HepG2 (cell line): ENCODE measurements at regions not wholly inside any gene's neighbourhood (a gene's known extent, or its start where the extent isn't known, plus 50 kb on each side); places are given as distances from the start of the nearest gene placed in this dataset.

Experiments
- AHDC1 ChIP-seq: sonication (generic); formaldehyde crosslinking; IDR thresholded peaks from 2 replicates; pipeline ENCODE4 v1.5.1; 2020; ENCODE audit warnings: mild to moderate bottlenecking, missing genetic modification reagents, borderline replicate concordance
- ATM ChIP-seq: fragments of 450-650 bp; IDR thresholded peaks from 2 replicates; pipeline ENCODE4 v1.7.1; 2017; ENCODE audit warnings: mild to moderate bottlenecking, borderline replicate concordance
- DPF2 ChIP-seq: sonication (generic); formaldehyde crosslinking; IDR thresholded peaks from 2 replicates; pipeline ENCODE4 v1.4.0; 2020; ENCODE audit warnings: mild to moderate bottlenecking, low read depth, missing genetic modification reagents, borderline replicate concordance
- DR1 ChIP-seq: sonication (generic); formaldehyde crosslinking; IDR thresholded peaks from 2 replicates; pipeline ENCODE4 v1.8.0; 2021; ENCODE audit warnings: mild to moderate bottlenecking, missing genetic modification reagents, inconsistent platforms
- ERF ChIP-seq: IDR thresholded peaks from 2 replicates; pipeline ENCODE4 v1.6.1; 2018; ENCODE audit warnings: missing biosample characterization, missing genetic modification reagents
- FOXA3 ChIP-seq: IDR thresholded peaks from 2 replicates; pipeline ENCODE4 v1.6.1; 2016; ENCODE audit warnings: missing genetic modification reagents, missing compliant biosample characterization
- HMG20A ChIP-seq: IDR thresholded peaks from 2 replicates; pipeline ENCODE4 v1.6.1; 2016; ENCODE audit warnings: borderline replicate concordance
- NFE2L1 ChIP-seq: sonication (generic); formaldehyde crosslinking; IDR thresholded peaks from 2 replicates; pipeline ENCODE4 v1.4.0; 2020; ENCODE audit warnings: missing genetic modification reagents, mild to moderate bottlenecking, borderline replicate concordance
- PBX3 ChIP-seq: sonication (generic); formaldehyde crosslinking; IDR thresholded peaks from 2 replicates; pipeline ENCODE4 v1.8.1; 2023; ENCODE audit warnings: missing genetic modification reagents, inconsistent platforms, borderline replicate concordance
- RARA ChIP-seq: IDR thresholded peaks from 2 replicates; pipeline ENCODE4 v1.6.1; 2016; ENCODE audit warnings: missing genetic modification reagents, missing compliant biosample characterization
- SCMH1 ChIP-seq: sonication (generic); formaldehyde crosslinking; IDR thresholded peaks from 2 replicates; pipeline ENCODE4 v1.9.0; 2021; ENCODE audit warnings: missing genetic modification reagents, mild to moderate bottlenecking, borderline replicate concordance
- SKIL ChIP-seq: sonication (generic); formaldehyde crosslinking; IDR thresholded peaks from 2 replicates; pipeline ENCODE4 v1.8.0; 2022; ENCODE audit warnings: missing genetic modification reagents, mild to moderate bottlenecking, moderate library complexity, borderline replicate concordance
- ZBTB37 ChIP-seq: sonication (generic); formaldehyde crosslinking; IDR thresholded peaks from 2 replicates; pipeline ENCODE4 v1.4.0; 2020; ENCODE audit warnings: mild to moderate bottlenecking, missing genetic modification reagents
- ZFX ChIP-seq: sonication (generic); formaldehyde crosslinking; IDR thresholded peaks from 2 replicates; pipeline ENCODE4 v1.4.0; 2020; ENCODE audit warnings: mild to moderate bottlenecking, low read depth, missing genetic modification reagents, moderate library complexity
- ZNF143 ChIP-seq: sonication (generic); formaldehyde crosslinking; IDR thresholded peaks from 2 replicates; pipeline ENCODE4 v1.4.0; 2020; ENCODE audit warnings: missing genetic modification reagents
- ZNF292 ChIP-seq: sonication (generic); formaldehyde crosslinking; IDR thresholded peaks from 2 replicates; pipeline ENCODE4 v1.8.1; 2022; ENCODE audit warnings: mild to moderate bottlenecking, low read depth, missing genetic modification reagents, borderline replicate concordance
- ZNF331 ChIP-seq: sonication (generic); formaldehyde crosslinking; IDR thresholded peaks from 2 replicates; pipeline ENCODE4 v1.4.0; 2020; ENCODE audit warnings: missing genetic modification reagents
- ZNF34 ChIP-seq: sonication (generic); formaldehyde crosslinking; IDR thresholded peaks from 2 replicates; pipeline ENCODE4 v1.4.0; 2020; ENCODE audit warnings: mild to moderate bottlenecking, missing genetic modification reagents, borderline replicate concordance
- ZNF451 ChIP-seq: sonication (generic); formaldehyde crosslinking; IDR thresholded peaks from 2 replicates; pipeline ENCODE4 v1.5.0; 2020; ENCODE audit warnings: mild to moderate bottlenecking, missing genetic modification reagents
- ZNF576 ChIP-seq: sonication (generic); formaldehyde crosslinking; IDR thresholded peaks from 2 replicates; pipeline ENCODE4 v1.4.0; 2020; ENCODE audit warnings: mild to moderate bottlenecking, missing genetic modification reagents
- ZNF747 ChIP-seq: sonication (generic); formaldehyde crosslinking; IDR thresholded peaks from 2 replicates; pipeline ENCODE4 v1.8.1; 2023; ENCODE audit warnings: missing genetic modification reagents, mild to moderate bottlenecking, borderline replicate concordance

- TF ChIP-seq ZBTB37 (CRISPR knock-in tag) = no peak
- TF ChIP-seq SKIL (CRISPR knock-in tag) = no peak
- 0 out of 2 replicates have a peak, but pooled peaks have one; percentile 36 for TF ChIP-seq AHDC1
- no peak for TF ChIP-seq DPF2 (CRISPR knock-in tag)
- no peak for TF ChIP-seq PBX3 (CRISPR knock-in tag)
- no peak for TF ChIP-seq DR1
- TF ChIP-seq RARA = peak; percentile 48; the same call in 1 of the 2 replicates
- no peak for TF ChIP-seq ZNF292 (CRISPR knock-in tag)
- no peak for TF ChIP-seq ERF (CRISPR knock-in tag)
- no peak for TF ChIP-seq ZNF576 (CRISPR knock-in tag)
- TF ChIP-seq ZNF331 (CRISPR knock-in tag) = peak; percentile 79
- TF ChIP-seq ZNF451 (CRISPR knock-in tag) = no peak
- no peak for TF ChIP-seq ATM
- no peak for TF ChIP-seq NFE2L1 (CRISPR knock-in tag)
- peak; percentile 91 for TF ChIP-seq FOXA3 (CRISPR knock-in tag)
- no peak for TF ChIP-seq ZNF747
- TF ChIP-seq ZNF143 = no peak
- peak; percentile 68 for TF ChIP-seq HMG20A (CRISPR knock-in tag)
- TF ChIP-seq ZNF34 (CRISPR knock-in tag) = no peak
- no peak for TF ChIP-seq ZFX (CRISPR knock-in tag)
- TF ChIP-seq SCMH1 (CRISPR knock-in tag) = no peak
Measured at GRCh38 chr10:52637592-52637991, 135.0 kb downstream of the MBL2 start (continued).
